GM20000 (cell line): ENCODE measurements at regions not wholly inside any gene's neighbourhood (a gene's known extent, or its start where the extent isn't known, plus 50 kb on each side); places are given as distances from the start of the nearest gene placed in this dataset.

Experiments
- DNase-seq: peaks from one replicate; pipeline ENCODE4 v3.0.0; 2012; ENCODE audit warnings: low spot score
- TF ChIP-seq, protein P1 (sequence below): IDR thresholded peaks from 2 replicates; pipeline ENCODE4 v1.5.1; 2012; ENCODE audit warnings: mild to moderate bottlenecking, control low read depth; ENCODE audit errors: extremely low read depth, missing control alignments

GRCh38 chr2:228703152-228703551 lies 521.7 kb upstream of the SPHKAP start:
- DNase-seq = no peak
- TF ChIP-seq, protein P1, sequence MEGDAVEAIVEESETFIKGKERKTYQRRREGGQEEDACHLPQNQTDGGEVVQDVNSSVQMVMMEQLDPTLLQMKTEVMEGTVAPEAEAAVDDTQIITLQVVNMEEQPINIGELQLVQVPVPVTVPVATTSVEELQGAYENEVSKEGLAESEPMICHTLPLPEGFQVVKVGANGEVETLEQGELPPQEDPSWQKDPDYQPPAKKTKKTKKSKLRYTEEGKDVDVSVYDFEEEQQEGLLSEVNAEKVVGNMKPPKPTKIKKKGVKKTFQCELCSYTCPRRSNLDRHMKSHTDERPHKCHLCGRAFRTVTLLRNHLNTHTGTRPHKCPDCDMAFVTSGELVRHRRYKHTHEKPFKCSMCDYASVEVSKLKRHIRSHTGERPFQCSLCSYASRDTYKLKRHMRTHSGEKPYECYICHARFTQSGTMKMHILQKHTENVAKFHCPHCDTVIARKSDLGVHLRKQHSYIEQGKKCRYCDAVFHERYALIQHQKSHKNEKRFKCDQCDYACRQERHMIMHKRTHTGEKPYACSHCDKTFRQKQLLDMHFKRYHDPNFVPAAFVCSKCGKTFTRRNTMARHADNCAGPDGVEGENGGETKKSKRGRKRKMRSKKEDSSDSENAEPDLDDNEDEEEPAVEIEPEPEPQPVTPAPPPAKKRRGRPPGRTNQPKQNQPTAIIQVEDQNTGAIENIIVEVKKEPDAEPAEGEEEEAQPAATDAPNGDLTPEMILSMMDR = no peak

GRCh38 chr2:228701506-228701905 lies 520.0 kb upstream of the SPHKAP start:
- DNase-seq = no peak
- TF ChIP-seq, protein P1 = no peak

- DNase-seq = no peak
- TF ChIP-seq, protein P1 = no peak
These were observed 519.2 kb upstream of the SPHKAP start for GRCh38 chr2:228700638-228701037.

- no peak for DNase-seq
- TF ChIP-seq, protein P1 = no peak
These were observed 518.4 kb upstream of the SPHKAP start for GRCh38 chr2:228699888-228700287.

GRCh38 chr2:228699400-228699799 lies 517.9 kb upstream of the SPHKAP start:
- TF ChIP-seq, protein P1 = no peak
- no peak for DNase-seq

- TF ChIP-seq, protein P1 = no peak
These were observed 517.5 kb upstream of the SPHKAP start for GRCh38 chr2:228698963-228699362.

DNA sequence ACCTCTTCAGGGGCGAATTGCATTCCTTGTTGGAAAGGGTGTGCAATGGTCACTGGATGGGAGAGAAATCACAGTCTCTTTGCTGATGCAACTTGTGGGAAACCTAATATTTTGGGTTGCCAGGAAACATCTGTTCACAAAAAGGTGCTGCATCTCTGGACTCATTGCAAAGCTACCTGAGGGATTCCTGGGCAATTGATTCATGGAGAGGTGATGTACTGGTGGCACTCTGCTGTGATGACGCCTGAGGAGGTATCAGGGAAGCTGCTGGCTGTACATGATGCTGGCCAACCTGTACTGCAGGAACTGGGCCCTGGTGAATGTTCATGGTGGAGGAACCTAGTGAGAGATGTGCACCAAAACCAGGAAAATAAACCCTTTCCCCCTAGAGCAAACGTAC lies 516.0 kb upstream of the SPHKAP start:
- TF ChIP-seq, protein P1 = no peak
- DNase-seq = no peak

More at GRCh38 chr2:228698963-228699362, 517.5 kb upstream of the SPHKAP start:
- no peak for DNase-seq
